ENCODE measurements at regions not wholly inside any gene's neighbourhood (a gene's known extent, or its start where the extent isn't known, plus 50 kb on each side); places are given as distances from the start of the nearest gene placed in this dataset.

DNA sequence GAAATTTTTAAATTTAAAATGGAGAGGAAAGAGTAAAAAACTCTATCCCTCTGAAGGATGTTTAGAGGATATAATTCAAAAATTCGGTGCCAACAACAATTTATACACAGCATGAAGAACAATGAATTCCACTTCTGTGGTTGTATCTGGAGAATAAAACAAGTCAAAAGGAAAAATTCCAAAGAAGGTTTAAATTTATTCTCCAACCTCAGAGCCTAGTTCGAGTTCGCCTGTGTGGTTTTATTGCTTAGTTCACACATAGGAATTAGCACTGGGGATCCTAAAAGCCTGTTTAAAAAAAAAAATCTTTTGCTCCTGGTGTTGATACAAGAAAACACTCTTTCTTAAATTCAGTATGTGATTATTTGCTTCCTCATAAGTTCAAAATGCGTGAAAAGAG lies 79.2 kb downstream of the LLPH start:
- H3K4me3 ChIP-seq (ENCODE audit: low read depth, low read length) = no peak overlapping the region
- TF ChIP-seq, protein P1, sequence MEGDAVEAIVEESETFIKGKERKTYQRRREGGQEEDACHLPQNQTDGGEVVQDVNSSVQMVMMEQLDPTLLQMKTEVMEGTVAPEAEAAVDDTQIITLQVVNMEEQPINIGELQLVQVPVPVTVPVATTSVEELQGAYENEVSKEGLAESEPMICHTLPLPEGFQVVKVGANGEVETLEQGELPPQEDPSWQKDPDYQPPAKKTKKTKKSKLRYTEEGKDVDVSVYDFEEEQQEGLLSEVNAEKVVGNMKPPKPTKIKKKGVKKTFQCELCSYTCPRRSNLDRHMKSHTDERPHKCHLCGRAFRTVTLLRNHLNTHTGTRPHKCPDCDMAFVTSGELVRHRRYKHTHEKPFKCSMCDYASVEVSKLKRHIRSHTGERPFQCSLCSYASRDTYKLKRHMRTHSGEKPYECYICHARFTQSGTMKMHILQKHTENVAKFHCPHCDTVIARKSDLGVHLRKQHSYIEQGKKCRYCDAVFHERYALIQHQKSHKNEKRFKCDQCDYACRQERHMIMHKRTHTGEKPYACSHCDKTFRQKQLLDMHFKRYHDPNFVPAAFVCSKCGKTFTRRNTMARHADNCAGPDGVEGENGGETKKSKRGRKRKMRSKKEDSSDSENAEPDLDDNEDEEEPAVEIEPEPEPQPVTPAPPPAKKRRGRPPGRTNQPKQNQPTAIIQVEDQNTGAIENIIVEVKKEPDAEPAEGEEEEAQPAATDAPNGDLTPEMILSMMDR (IDR thresholded peaks at IDR 0.05; ENCODE audit: low read depth, low read length, missing control alignments) = no peak
- DNase-seq (ENCODE audit: low read depth) = no peak

DNA sequence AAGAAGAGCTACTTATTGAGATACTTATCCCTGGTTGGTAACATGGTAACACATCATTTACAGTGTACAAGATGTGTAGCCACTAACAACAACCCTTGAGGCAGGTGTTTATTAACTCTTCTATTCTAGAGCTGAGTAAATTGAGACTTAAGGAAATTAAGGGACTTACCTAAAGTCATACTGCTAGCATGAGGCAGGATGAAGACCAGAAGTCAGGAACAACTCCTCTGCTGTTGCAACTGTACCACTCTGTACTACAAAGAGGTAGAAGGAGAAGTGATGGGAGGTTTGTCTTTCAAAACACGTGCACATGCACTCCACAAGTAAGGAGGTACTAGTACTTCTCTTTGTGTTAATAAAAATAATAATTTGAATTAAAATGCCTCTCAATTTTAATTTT lies 79.9 kb downstream of the LLPH start:
- TF ChIP-seq, protein P1 (IDR thresholded peaks at IDR 0.05; ENCODE audit: low read depth, low read length, missing control alignments) = no peak
- DNase-seq (ENCODE audit: low read depth) = no peak
- H3K4me3 ChIP-seq (ENCODE audit: low read depth, low read length) = no peak overlapping the region

GRCh38 chr12:66050283-66050576 lies 80.3 kb downstream of the LLPH start:
- TF ChIP-seq, protein P1 (IDR thresholded peaks at IDR 0.05; ENCODE audit: low read depth, low read length, missing control alignments) = no peak
- no peak for DNase-seq (ENCODE audit: low read depth)
- no peak overlapping the region for H3K4me3 ChIP-seq (ENCODE audit: low read depth, low read length)

- no peak overlapping the region for H3K4me3 ChIP-seq (ENCODE audit: low read depth, low read length)
- DNase-seq (ENCODE audit: low read depth) = no peak
- TF ChIP-seq, protein P1 (IDR thresholded peaks at IDR 0.05; ENCODE audit: low read depth, low read length, missing control alignments) = no peak
Measured at GRCh38 chr12:66049538-66050282, 80.8 kb downstream of the LLPH start.

- TF ChIP-seq, protein P1 (IDR thresholded peaks at IDR 0.05; ENCODE audit: low read depth, low read length, missing control alignments) = no peak
- DNase-seq (ENCODE audit: low read depth) = no peak
- H3K4me3 ChIP-seq (ENCODE audit: low read depth, low read length) = no peak overlapping the region
Measured at GRCh38 chr12:66048835-66049537, 81.6 kb downstream of the LLPH start.

DNA sequence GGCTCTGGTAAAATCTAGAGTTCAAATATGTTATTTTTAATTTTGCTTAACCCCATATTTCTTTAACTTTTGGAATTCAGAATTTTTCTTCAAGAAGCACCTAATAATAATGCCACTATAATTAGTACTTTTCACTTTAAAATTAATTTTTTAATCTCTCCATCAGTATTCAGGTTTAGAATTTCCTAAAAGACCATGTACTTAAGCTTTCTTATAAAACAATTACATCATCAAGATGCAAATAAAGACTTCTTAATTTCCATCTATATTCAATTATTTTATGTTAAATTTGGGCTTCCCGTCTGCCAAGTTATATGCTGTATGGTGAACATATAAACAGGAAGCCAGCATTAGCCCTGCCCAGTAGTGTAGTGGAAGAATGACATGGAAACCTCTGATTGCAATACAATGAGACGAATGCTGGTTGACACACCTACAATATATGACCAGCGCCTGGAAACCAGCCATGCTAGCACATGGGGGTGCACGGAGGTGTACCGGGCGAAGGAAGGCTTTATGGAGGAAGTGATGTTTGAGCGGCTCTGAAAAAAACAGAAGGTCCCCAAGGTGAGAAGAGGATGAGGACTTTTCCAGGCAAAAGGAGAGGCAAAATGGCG lies 82.2 kb downstream of the LLPH start:
- TF ChIP-seq, protein P1 (IDR thresholded peaks at IDR 0.05; ENCODE audit: low read depth, low read length, missing control alignments) = no peak
- DNase-seq (ENCODE audit: low read depth) = no peak
- no peak overlapping the region for H3K4me3 ChIP-seq (ENCODE audit: low read depth, low read length)

Measured in GM12864 (cell line).